GM23248 (cell line): ENCODE measurements at regions not wholly inside any gene's neighbourhood (a gene's known extent, or its start where the extent isn't known, plus 50 kb on each side); places are given as distances from the start of the nearest gene placed in this dataset.

Source experiments
- DNase-seq: peaks from one replicate; pipeline ENCODE4 v3.0.0-alpha.2; 2015
- H2AFZ ChIP-seq: fragments of 200-600 bp; sonication (generic); 2 replicates; pipeline ENCODE4 v1.6.1; 2016; ENCODE audit warnings: antibody characterized with exemption
- H3F3A ChIP-seq: fragments of 200-600 bp; sonication (generic); 2 replicates; pipeline ENCODE4 v1.6.1; 2016; ENCODE audit warnings: mild to moderate bottlenecking, antibody characterized with exemption, mixed run types; ENCODE audit not compliant: insufficient read depth
- H3K27ac ChIP-seq: fragments of 200-600 bp; sonication (generic); 2 replicates; pipeline ENCODE4 v1.5.1; 2016; ENCODE audit warnings: mild to moderate bottlenecking
- H3K27me3 ChIP-seq: fragments of 200-600 bp; sonication (generic); replicated peaks from 2 replicates; pipeline ENCODE4 v1.6.1; 2016; ENCODE audit warnings: mild to moderate bottlenecking; ENCODE audit not compliant: insufficient read depth
- H3K36me3 ChIP-seq: fragments of 200-600 bp; sonication (generic); 2 replicates; pipeline ENCODE4 v1.6.1; 2016; ENCODE audit warnings: low read depth, mild to moderate bottlenecking
- H3K4me1 ChIP-seq: fragments of 200-600 bp; sonication (generic); 2 replicates; pipeline ENCODE4 v1.6.1; 2016; ENCODE audit warnings: mild to moderate bottlenecking; ENCODE audit not compliant: insufficient read depth
- H3K4me2 ChIP-seq: fragments of 200-600 bp; sonication (generic); one replicate; pipeline ENCODE4 v1.6.1; 2016; ENCODE audit warnings: mild to moderate bottlenecking; ENCODE audit not compliant: unreplicated experiment
- H3K4me3 ChIP-seq: fragments of 200-600 bp; sonication (generic); 2 replicates; pipeline ENCODE4 v1.5.1; 2016; ENCODE audit warnings: mild to moderate bottlenecking
- H3K79me2 ChIP-seq: fragments of 200-600 bp; sonication (generic); 2 replicates; pipeline ENCODE4 v1.6.1; 2016; ENCODE audit warnings: mild to moderate bottlenecking; ENCODE audit not compliant: insufficient read depth
- H3K9ac ChIP-seq: fragments of 200-600 bp; sonication (generic); 2 replicates; pipeline ENCODE4 v1.6.1; 2016; ENCODE audit warnings: mild to moderate bottlenecking
- H3K9me2 ChIP-seq: fragments of 200-600 bp; sonication (generic); 2 replicates; pipeline ENCODE4 v1.6.1; 2016; ENCODE audit warnings: mixed run types, mild to moderate bottlenecking, moderate library complexity; ENCODE audit not compliant: insufficient read depth
- H3K9me3 ChIP-seq: fragments of 200-600 bp; sonication (generic); one replicate; pipeline ENCODE4 v1.6.1; 2017; ENCODE audit warnings: low read depth
- H4K20me1 ChIP-seq: fragments of 200-600 bp; sonication (generic); 2 replicates; pipeline ENCODE4 v1.6.0; 2016; ENCODE audit not compliant: insufficient read depth
- EZH2 ChIP-seq: fragments of 200-600 bp; sonication (generic); IDR thresholded peaks from 2 replicates; pipeline ENCODE4 v1.6.1; 2018; ENCODE audit warnings: antibody characterized with exemption, mild to moderate bottlenecking; ENCODE audit not compliant: insufficient read depth, poor library complexity, severe bottlenecking
- EZH2phosphoT487 ChIP-seq: fragments of 200-600 bp; sonication (generic); IDR thresholded peaks from 2 replicates; pipeline ENCODE4 v1.6.1; 2018; ENCODE audit warnings: antibody characterized with exemption, moderate library complexity, mild to moderate bottlenecking, low read depth; ENCODE audit not compliant: insufficient read depth
- WGBS, 2 experiments: methylation state at CpG; one replicate each; pipeline ENCODE4 v1.1.6; 2015 to 2017; ENCODE audit warnings: low lambda C conversion rate in 2 of 2, low coverage in 1 of 2; ENCODE audit errors: missing lambda C conversion rate in 2 of 2; 5-methylcytosine and 5-hydroxymethylcytosine counted together
- in situ Hi-C: fragments of 300-500 bp; cut with MboI; formaldehyde crosslinking; loops from 2 replicates; pipeline ENCODE4 v1.15.0; 2020

GRCh38 chr4:182978152-182978827, 61.1 kb upstream of the DCTD start:
- 53 to 59% methylated on average over 8 of the region's 8 CpGs for WGBS, 2 experiments
- peak overlapping the region; percentile 27; the same call in 1 of the 2 replicates for H3K27ac ChIP-seq

GRCh38 chr4:182975806-182976205, 58.6 kb upstream of the DCTD start:
- no peaks in the 10 kb centered on the region for H3K79me2 ChIP-seq
- no peaks in the 10 kb centered on the region for H3K36me3 ChIP-seq
- peaks cover 31% of the 10 kb centered on the region for H3K4me1 ChIP-seq
- peak overlapping the region; percentile 58 for H3K27ac ChIP-seq
- peak overlapping the region; percentile 25; the same call in 1 of the 2 replicates for H2AFZ ChIP-seq
- peaks cover 22% of the 10 kb centered on the region for H3F3A ChIP-seq
- in situ Hi-C loops: no loop called here
- peak overlapping the region; percentile 50 for H3K9ac ChIP-seq
- TF ChIP-seq EZH2phosphoT487: no peak
- no peak for TF ChIP-seq EZH2
- no peaks in the 10 kb centered on the region for H3K9me2 ChIP-seq
- H3K4me3 ChIP-seq: peak overlapping the region; percentile 32
- WGBS, 2 experiments: 1% methylated on average over 3 of the region's 3 CpGs
- no peaks in the 10 kb centered on the region for H4K20me1 ChIP-seq
- H3K4me2 ChIP-seq: peak overlapping the region; percentile 72
- H3K9me3 ChIP-seq: no peaks in the 10 kb centered on the region
- DNase-seq: peak; percentile 92
- no peaks in the 10 kb centered on the region for H3K27me3 ChIP-seq

More at GRCh38 chr4:182978152-182978827, 61.1 kb upstream of the DCTD start:
- no peak for TF ChIP-seq EZH2
- TF ChIP-seq EZH2phosphoT487: no peak
- peak; percentile 48 for DNase-seq
- H3K4me1 ChIP-seq: peaks cover 29% of the 10 kb centered on the region
- H3K9me2 ChIP-seq: no peaks in the 10 kb centered on the region
- no peaks in the 10 kb centered on the region for H3K79me2 ChIP-seq
- no peaks in the 10 kb centered on the region for H3K27me3 ChIP-seq
- H3K4me3 ChIP-seq: no peak overlapping the region
- no peaks in the 10 kb centered on the region for H4K20me1 ChIP-seq
- in situ Hi-C loops: no loop called here
- peak overlapping the region; percentile 28 for H3K4me2 ChIP-seq
- no peak overlapping the region for H3K9ac ChIP-seq
- no peaks in the 10 kb centered on the region for H3K9me3 ChIP-seq
- H2AFZ ChIP-seq: peak overlapping the region; percentile 74
- no peaks in the 10 kb centered on the region for H3K36me3 ChIP-seq
- peaks cover 22% of the 10 kb centered on the region for H3F3A ChIP-seq

- Histone ChIP-seq H2AFZ (peak overlapping the region; percentile 66; the same call in 1 of the 2 replicates), H3K4me2 (no peak overlapping the region)
- 96 to 99% methylated on average over 11 of the region's 11 CpGs for WGBS, 2 experiments
These were observed 56.8 kb upstream of the DCTD start for GRCh38 chr4:182973941-182974340.

GRCh38 chr4:182973511-182973911, 56.3 kb upstream of the DCTD start:
- WGBS, 2 experiments: 71 to 76% methylated on average over 3 of the region's 3 CpGs
- H3K4me3 ChIP-seq: no peak overlapping the region
- no peak overlapping the region for H3K27ac ChIP-seq
- H3K27me3 ChIP-seq: no peaks in the 10 kb centered on the region
- H3K9ac ChIP-seq: no peak overlapping the region
- DNase-seq: no peak
- in situ Hi-C loops: no loop called here
- H2AFZ ChIP-seq: peak overlapping the region; percentile 66; the same call in 1 of the 2 replicates
- H3K4me2 ChIP-seq: no peak overlapping the region
- no peaks in the 10 kb centered on the region for H3K9me2 ChIP-seq
- no peaks in the 10 kb centered on the region for H4K20me1 ChIP-seq
- TF ChIP-seq EZH2phosphoT487 (no peak), EZH2 (no peak)
- H3K9me3 ChIP-seq: no peaks in the 10 kb centered on the region
- H3K79me2 ChIP-seq: no peaks in the 10 kb centered on the region
- H3K4me1 ChIP-seq: peaks cover 27% of the 10 kb centered on the region
- peaks cover 14% of the 10 kb centered on the region for H3F3A ChIP-seq
- no peaks in the 10 kb centered on the region for H3K36me3 ChIP-seq

More at GRCh38 chr4:182973941-182974340, 56.8 kb upstream of the DCTD start:
- H3K4me1 ChIP-seq: peaks cover 31% of the 10 kb centered on the region
- H3K9ac ChIP-seq: no peak overlapping the region
- no peaks in the 10 kb centered on the region for H3K9me3 ChIP-seq
- H3K4me3 ChIP-seq: no peak overlapping the region
- no peak overlapping the region for H3K27ac ChIP-seq
- DNase-seq: no peak
- no peaks in the 10 kb centered on the region for H3K36me3 ChIP-seq
- no peaks in the 10 kb centered on the region for H3K27me3 ChIP-seq
- H3F3A ChIP-seq: peaks cover 19% of the 10 kb centered on the region
- no peaks in the 10 kb centered on the region for H3K9me2 ChIP-seq
- H3K79me2 ChIP-seq: no peaks in the 10 kb centered on the region
- H4K20me1 ChIP-seq: no peaks in the 10 kb centered on the region
- in situ Hi-C loops: no loop called here
- TF ChIP-seq EZH2: no peak
- TF ChIP-seq EZH2phosphoT487: no peak
